ENCODE measurements at regions not wholly inside any gene's neighbourhood (a gene's known extent, or its start where the extent isn't known, plus 50 kb on each side); places are given as distances from the start of the nearest gene placed in this dataset.

GRCh38 chr12:125210104-125210755 is 145.0 kb downstream of the AACS start:
- no peak for TF ChIP-seq CTCF (IDR thresholded peaks at IDR 0.05; ENCODE audit: low read length, missing control alignments)
- no peak overlapping the region for H3K4me3 ChIP-seq (replicated peaks; ENCODE audit: low read depth, low read length)
- DNase-seq (ENCODE audit: low read depth): no peak

GRCh38 chr12:125211464-125211863 is 146.2 kb downstream of the AACS start:
- DNase-seq (ENCODE audit: low read depth): no peak
- TF ChIP-seq CTCF (IDR thresholded peaks at IDR 0.05; ENCODE audit: low read length, missing control alignments): no peak
- H3K4me3 ChIP-seq (replicated peaks; ENCODE audit: low read depth, low read length): no peak overlapping the region

- no peak for TF ChIP-seq CTCF (IDR thresholded peaks at IDR 0.05; ENCODE audit: low read length, missing control alignments)
- no peak overlapping the region for H3K4me3 ChIP-seq (replicated peaks; ENCODE audit: low read depth, low read length)
- DNase-seq (ENCODE audit: low read depth): no peak
Measured at GRCh38 chr12:125214289-125214688, 149.1 kb downstream of the AACS start.

GRCh38 chr12:125216756-125217155 is 151.5 kb downstream of the AACS start:
- no peak overlapping the region for H3K4me3 ChIP-seq (replicated peaks; ENCODE audit: low read depth, low read length)
- no peak for TF ChIP-seq CTCF (IDR thresholded peaks at IDR 0.05; ENCODE audit: low read length, missing control alignments)

GRCh38 chr12:125217308-125217707 is 152.1 kb downstream of the AACS start:
- DNase-seq (ENCODE audit: low read depth): no peak
- no peak for TF ChIP-seq CTCF (IDR thresholded peaks at IDR 0.05; ENCODE audit: low read length, missing control alignments)
- H3K4me3 ChIP-seq (replicated peaks; ENCODE audit: low read depth, low read length): no peak overlapping the region

More at GRCh38 chr12:125216756-125217155, 151.5 kb downstream of the AACS start:
- no peak for DNase-seq (ENCODE audit: low read depth)

- TF ChIP-seq CTCF (IDR thresholded peaks at IDR 0.05; ENCODE audit: low read length, missing control alignments): no peak
- peak; percentile 1 for DNase-seq (ENCODE audit: low read depth)
- no peak overlapping the region for H3K4me3 ChIP-seq (replicated peaks; ENCODE audit: low read depth, low read length)
Measured at GRCh38 chr12:125218952-125219351, 153.7 kb downstream of the AACS start.

Data from fibroblast of pulmonary artery (primary cell).